WTC11 (cell line): ENCODE measurements at regions not wholly inside any gene's neighbourhood (a gene's known extent, or its start where the extent isn't known, plus 50 kb on each side); places are given as distances from the start of the nearest gene placed in this dataset.

Source experiments
- ATAC-seq: fragments of 200-7000 bp; cut with Tn5 transposase; 2 replicates; pipeline ENCODE4 v1.10.0; 2021; ENCODE audit warnings: mild to moderate bottlenecking, moderate library complexity
- CTCF ChIA-PET: fragments of 300-600 bp; sonication (Branson Sonifier 250); formaldehyde crosslinking; loops from one replicate; lab custom pipeline; 2021; ENCODE audit warnings: antibody characterized with exemption; lab: Charles Lee
- POLR2A ChIA-PET: fragments of 350-600 bp; sonication (Branson Sonifier 250); formaldehyde crosslinking; loops from one replicate; lab custom pipeline; 2021; ENCODE audit warnings: antibody characterized with exemption; lab: Charles Lee
- DNase-seq: peaks from one replicate; pipeline ENCODE4 v3.0.0; 2021; ENCODE audit warnings: low spot score
- H3K27ac Mint-ChIP-seq: 2 replicates; pipeline ENCODE4 v1.8.0; 2021; ENCODE audit warnings: mixed read lengths
- H3K27me3 Mint-ChIP-seq: 2 replicates; pipeline ENCODE4 v1.8.0; 2021; ENCODE audit warnings: low read depth, mild to moderate bottlenecking, moderate library complexity, mixed read lengths
- H3K36me3 Mint-ChIP-seq: 2 replicates; pipeline ENCODE4 v1.8.0; 2021; ENCODE audit warnings: mixed read lengths
- H3K4me1 Mint-ChIP-seq: 2 replicates; pipeline ENCODE4 v1.8.0; 2022; ENCODE audit warnings: mixed read lengths
- H3K4me3 Mint-ChIP-seq: 2 replicates; pipeline ENCODE4 v1.8.0; 2021; ENCODE audit warnings: mild to moderate bottlenecking, moderate library complexity, mixed read lengths
- H3K9me3 Mint-ChIP-seq: 2 replicates; pipeline ENCODE4 v1.8.0; 2021; ENCODE audit warnings: mixed read lengths
- ARID4B ChIP-seq: sonication (generic); formaldehyde crosslinking; IDR thresholded peaks from 2 replicates; pipeline ENCODE4 v1.8.0; 2023; ENCODE audit warnings: missing genetic modification reagents, mild to moderate bottlenecking, borderline replicate concordance
- ATF2 ChIP-seq: sonication (generic); formaldehyde crosslinking; IDR thresholded peaks from 2 replicates; pipeline ENCODE4 v1.8.1; 2022; ENCODE audit warnings: low read depth, missing genetic modification reagents, borderline replicate concordance
- ESRRA ChIP-seq: sonication (generic); formaldehyde crosslinking; IDR thresholded peaks from 2 replicates; pipeline ENCODE4 v1.8.1; 2022; ENCODE audit warnings: mild to moderate bottlenecking, missing genetic modification reagents, borderline replicate concordance
- FOXP1 ChIP-seq: sonication (generic); formaldehyde crosslinking; IDR thresholded peaks from 2 replicates; pipeline ENCODE4 v1.8.0; 2022; ENCODE audit warnings: missing genetic modification reagents, mild to moderate bottlenecking, moderate library complexity, borderline replicate concordance
- JAZF1 ChIP-seq: fragments of 250-450 bp; sonication (Bioruptor Pico); IDR thresholded peaks from 2 replicates; pipeline ENCODE4 v1.9.0; 2021; ENCODE audit warnings: moderate library complexity, mild to moderate bottlenecking, inconsistent platforms
- MLX ChIP-seq: sonication (generic); formaldehyde crosslinking; IDR thresholded peaks from 2 replicates; pipeline ENCODE4 v1.8.1; 2023; ENCODE audit warnings: mild to moderate bottlenecking, missing genetic modification reagents, moderate library complexity
- MXD4 ChIP-seq: fragments of 250-450 bp; sonication (Bioruptor Pico); IDR thresholded peaks from 2 replicates; pipeline ENCODE4 v1.8.0; 2021; ENCODE audit warnings: mild to moderate bottlenecking, moderate library complexity, borderline replicate concordance
- PREB ChIP-seq: sonication (generic); formaldehyde crosslinking; IDR thresholded peaks from 2 replicates; pipeline ENCODE4 v1.8.1; 2022; ENCODE audit warnings: mild to moderate bottlenecking, missing genetic modification reagents, moderate library complexity, borderline replicate concordance
- TEAD1 ChIP-seq: sonication (generic); formaldehyde crosslinking; IDR thresholded peaks from 2 replicates; pipeline ENCODE4 v1.8.0; 2022; ENCODE audit warnings: mild to moderate bottlenecking, missing genetic modification reagents
- TEAD4 ChIP-seq: sonication (generic); formaldehyde crosslinking; IDR thresholded peaks from 2 replicates; pipeline ENCODE4 v1.8.0; 2022; ENCODE audit warnings: mild to moderate bottlenecking, missing genetic modification reagents
- ZBTB21 ChIP-seq: sonication (generic); formaldehyde crosslinking; IDR thresholded peaks from 2 replicates; pipeline ENCODE4 v1.8.1; 2023; ENCODE audit warnings: mild to moderate bottlenecking, missing genetic modification reagents, borderline replicate concordance
- ZNF219 ChIP-seq: sonication (generic); formaldehyde crosslinking; IDR thresholded peaks from 2 replicates; pipeline ENCODE4 v1.8.0; 2023; ENCODE audit warnings: missing genetic modification reagents, mild to moderate bottlenecking, borderline replicate concordance
- ZNF423 ChIP-seq: fragments of 250-450 bp; sonication (Bioruptor Pico); IDR thresholded peaks from 2 replicates; pipeline ENCODE4 v2.1.2; 2022; ENCODE audit warnings: mild to moderate bottlenecking, moderate library complexity
- ZNF425 ChIP-seq: fragments of 250-450 bp; sonication (Bioruptor Pico); conservative IDR thresholded peaks from 2 replicates; pipeline ENCODE4 v1.9.0; 2021; ENCODE audit warnings: mild to moderate bottlenecking

- TF ChIP-seq PREB (CRISPR knock-in tag), result no peak
- TF ChIP-seq ATF2, result no peak
- no peak for TF ChIP-seq ZNF423 (CRISPR knock-in tag)
- no peak for TF ChIP-seq FOXP1
- TF ChIP-seq ZNF219 (CRISPR knock-in tag), result no peak
- TF ChIP-seq ARID4B (CRISPR knock-in tag), result no peak
- no peak for TF ChIP-seq ZBTB21 (CRISPR knock-in tag)
- no peak for TF ChIP-seq MLX (CRISPR knock-in tag)
- no peak for TF ChIP-seq MXD4 (CRISPR knock-in tag)
- no peak for TF ChIP-seq ESRRA (CRISPR knock-in tag)
- no peak for TF ChIP-seq ZNF425
- TF ChIP-seq JAZF1 (CRISPR knock-in tag), result no peak
- TF ChIP-seq, all 79 proteins: peak for 0
Measured at GRCh38 chr9:82543726-82544125, 519.2 kb downstream of the RASEF start (continued).

- peaks cover 20% of the 10 kb centered on the region for H3K4me1 Mint-ChIP-seq
- H3K27me3 Mint-ChIP-seq, result no peaks in the 10 kb centered on the region
- 0 out of 2 replicates have a peak, but pooled peaks cover 5% of the 10 kb centered on the region for H3K36me3 Mint-ChIP-seq
- POLR2A ChIA-PET, result interaction anchor here (0.7 kb wide), 1 partner anchor 1527 kb away, joined by 3 read pairs; no protein-coding TSS in a partner anchor
- CTCF ChIA-PET, result interaction anchor here (1.3 kb wide), 1 partner anchor 61 kb away, joined by 4 read pairs; no protein-coding TSS in a partner anchor
- ATAC-seq (peak; percentile 90), DNase-seq (no peak)
- peak overlapping the region; percentile 63; the same call in 1 of the 2 replicates for H3K27ac Mint-ChIP-seq
- no peak overlapping the region for H3K4me3 Mint-ChIP-seq
- peaks cover 14% of the 10 kb centered on the region for H3K9me3 Mint-ChIP-seq
- no peak for TF ChIP-seq TEAD4 (CRISPR knock-in tag)
- TF ChIP-seq TEAD1 (CRISPR knock-in tag), result peak; percentile 26; the same call in 1 of the 2 replicates
- TF ChIP-seq, all 79 proteins: peak for 1
Measured at GRCh38 chr9:82546136-82546535, 516.8 kb downstream of the RASEF start.
